ENCODE measurements at regions not wholly inside any gene's neighbourhood (a gene's known extent, or its start where the extent isn't known, plus 50 kb on each side); places are given as distances from the start of the nearest gene placed in this dataset.

DNA sequence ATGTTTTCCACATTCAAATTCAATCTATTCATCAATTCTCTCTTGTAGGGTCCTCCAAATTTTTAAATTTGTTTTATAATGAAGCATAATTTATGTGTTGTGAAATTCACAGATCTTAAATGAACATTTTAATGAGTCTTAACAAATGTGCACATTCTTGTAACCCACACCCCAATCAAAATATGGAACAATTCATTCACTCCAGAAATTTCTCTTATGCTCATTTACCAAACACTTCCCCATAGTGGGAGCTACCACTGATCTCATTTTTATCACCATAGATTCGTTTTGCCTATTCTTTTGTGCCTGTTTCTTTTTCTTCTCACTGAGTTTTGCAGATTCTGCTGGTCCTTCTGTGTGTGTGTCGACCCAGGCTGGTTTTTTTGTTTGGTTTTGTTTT lies 664.1 kb downstream of the EFNB2 start:
- TF ChIP-seq, protein P1, sequence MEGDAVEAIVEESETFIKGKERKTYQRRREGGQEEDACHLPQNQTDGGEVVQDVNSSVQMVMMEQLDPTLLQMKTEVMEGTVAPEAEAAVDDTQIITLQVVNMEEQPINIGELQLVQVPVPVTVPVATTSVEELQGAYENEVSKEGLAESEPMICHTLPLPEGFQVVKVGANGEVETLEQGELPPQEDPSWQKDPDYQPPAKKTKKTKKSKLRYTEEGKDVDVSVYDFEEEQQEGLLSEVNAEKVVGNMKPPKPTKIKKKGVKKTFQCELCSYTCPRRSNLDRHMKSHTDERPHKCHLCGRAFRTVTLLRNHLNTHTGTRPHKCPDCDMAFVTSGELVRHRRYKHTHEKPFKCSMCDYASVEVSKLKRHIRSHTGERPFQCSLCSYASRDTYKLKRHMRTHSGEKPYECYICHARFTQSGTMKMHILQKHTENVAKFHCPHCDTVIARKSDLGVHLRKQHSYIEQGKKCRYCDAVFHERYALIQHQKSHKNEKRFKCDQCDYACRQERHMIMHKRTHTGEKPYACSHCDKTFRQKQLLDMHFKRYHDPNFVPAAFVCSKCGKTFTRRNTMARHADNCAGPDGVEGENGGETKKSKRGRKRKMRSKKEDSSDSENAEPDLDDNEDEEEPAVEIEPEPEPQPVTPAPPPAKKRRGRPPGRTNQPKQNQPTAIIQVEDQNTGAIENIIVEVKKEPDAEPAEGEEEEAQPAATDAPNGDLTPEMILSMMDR (IDR thresholded peaks at IDR 0.05) = no peak
- TF ChIP-seq POLR2A (IDR thresholded peaks at IDR 0.05) = no peak
